ENCODE measurements at regions not wholly inside any gene's neighbourhood (a gene's known extent, or its start where the extent isn't known, plus 50 kb on each side); places are given as distances from the start of the nearest gene placed in this dataset.
"Not testable (repeated sequence)": the region's sequence is repeated elsewhere in the genome, so short reads cannot be mapped to it uniquely, and the experiment has no call there.

- Histone ChIP-seq H3K4me1 (ENCODE audit: control insufficient read depth, extremely low read depth, insufficient read depth, low read length) (no peaks in the 10 kb centered on the region), H3K36me3 (ENCODE audit: control insufficient read depth in 2 of 2, extremely low read depth in 1 of 2, insufficient read depth in 2 of 2, low read length in 2 of 2) (no peaks in the 10 kb centered on the region), H3K27ac (ENCODE audit: control insufficient read depth, insufficient read depth, low read length) (no peak overlapping the region), H3K4me3 (ENCODE audit: control insufficient read depth in 2 of 3, extremely low read depth in 1 of 3, insufficient read depth in 2 of 3, low read depth in 1 of 3, low read length in 3 of 3) (no peak overlapping the region), H3K9me3 (ENCODE audit: control insufficient read depth, low read depth, low read length) (no peaks in the 10 kb centered on the region), H3K4me2 (ENCODE audit: control insufficient read depth, extremely low read depth, insufficient read depth, low read depth, low read length) (no peak overlapping the region), H3K27me3 (ENCODE audit: control insufficient read depth, extremely low read depth, insufficient read depth, low read length) (peaks cover 3% of the 10 kb centered on the region), H3K9ac (ENCODE audit: control insufficient read depth, extremely low read depth, insufficient read depth, low read length) (no peak overlapping the region), H3K9me1 (ENCODE audit: control insufficient read depth, extremely low read depth, insufficient read depth, low read length) (no peaks in the 10 kb centered on the region), H4K20me1 (ENCODE audit: control insufficient read depth, extremely low read depth, insufficient read depth, low read length) (no peaks in the 10 kb centered on the region), H3K79me2 (ENCODE audit: control insufficient read depth, insufficient read depth, low read length) (no peaks in the 10 kb centered on the region), H2AFZ (ENCODE audit: control insufficient read depth, low read length) (no peak overlapping the region)
- dilution Hi-C loops (cut with MboI; ENCODE audit: extremely low pct_ligation_motif_present, low sequenced_read_pairs): no loop called here
- FAIRE-seq: no peak
- TF ChIP-seq, protein P1, sequence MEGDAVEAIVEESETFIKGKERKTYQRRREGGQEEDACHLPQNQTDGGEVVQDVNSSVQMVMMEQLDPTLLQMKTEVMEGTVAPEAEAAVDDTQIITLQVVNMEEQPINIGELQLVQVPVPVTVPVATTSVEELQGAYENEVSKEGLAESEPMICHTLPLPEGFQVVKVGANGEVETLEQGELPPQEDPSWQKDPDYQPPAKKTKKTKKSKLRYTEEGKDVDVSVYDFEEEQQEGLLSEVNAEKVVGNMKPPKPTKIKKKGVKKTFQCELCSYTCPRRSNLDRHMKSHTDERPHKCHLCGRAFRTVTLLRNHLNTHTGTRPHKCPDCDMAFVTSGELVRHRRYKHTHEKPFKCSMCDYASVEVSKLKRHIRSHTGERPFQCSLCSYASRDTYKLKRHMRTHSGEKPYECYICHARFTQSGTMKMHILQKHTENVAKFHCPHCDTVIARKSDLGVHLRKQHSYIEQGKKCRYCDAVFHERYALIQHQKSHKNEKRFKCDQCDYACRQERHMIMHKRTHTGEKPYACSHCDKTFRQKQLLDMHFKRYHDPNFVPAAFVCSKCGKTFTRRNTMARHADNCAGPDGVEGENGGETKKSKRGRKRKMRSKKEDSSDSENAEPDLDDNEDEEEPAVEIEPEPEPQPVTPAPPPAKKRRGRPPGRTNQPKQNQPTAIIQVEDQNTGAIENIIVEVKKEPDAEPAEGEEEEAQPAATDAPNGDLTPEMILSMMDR (optimal IDR thresholded peaks at IDR 0.05 in 1 of 3, IDR thresholded peaks at IDR 0.05 in 1 of 3, conservative IDR thresholded peaks at IDR 0.05 in 1 of 3; ENCODE audit: extremely low read depth in 1 of 3, insufficient read depth in 2 of 3, low read length in 3 of 3): no peak
- TF ChIP-seq EZH2 (IDR thresholded peaks at IDR 0.05; ENCODE audit: low read length): no peak
- no peak for DNase-seq (ENCODE audit: low read depth, low spot score)
Observed at GRCh38 chr14:76298896-76299295, 77.0 kb upstream of the ESRRB start.

- DNase-seq (ENCODE audit: low read depth, low spot score); H3K4me2 ChIP-seq (ENCODE audit: control insufficient read depth, extremely low read depth, insufficient read depth, low read depth, low read length); H2AFZ ChIP-seq (ENCODE audit: control insufficient read depth, low read length); H3K27ac ChIP-seq (ENCODE audit: control insufficient read depth, insufficient read depth, low read length); H4K20me1 ChIP-seq (ENCODE audit: control insufficient read depth, extremely low read depth, insufficient read depth, low read length); dilution Hi-C loops (cut with MboI; ENCODE audit: extremely low pct_ligation_motif_present, low sequenced_read_pairs); H3K9me1 ChIP-seq (ENCODE audit: control insufficient read depth, extremely low read depth, insufficient read depth, low read length); FAIRE-seq; H3K9me3 ChIP-seq (ENCODE audit: control insufficient read depth, low read depth, low read length); H3K27me3 ChIP-seq (ENCODE audit: control insufficient read depth, extremely low read depth, insufficient read depth, low read length); H3K79me2 ChIP-seq (ENCODE audit: control insufficient read depth, insufficient read depth, low read length); H3K4me1 ChIP-seq (ENCODE audit: control insufficient read depth, extremely low read depth, insufficient read depth, low read length); H3K4me3 ChIP-seq (ENCODE audit: control insufficient read depth in 2 of 3, extremely low read depth in 1 of 3, insufficient read depth in 2 of 3, low read depth in 1 of 3, low read length in 3 of 3); H3K36me3 ChIP-seq (ENCODE audit: control insufficient read depth in 2 of 2, extremely low read depth in 1 of 2, insufficient read depth in 2 of 2, low read length in 2 of 2); H3K9ac ChIP-seq (ENCODE audit: control insufficient read depth, extremely low read depth, insufficient read depth, low read length): not testable (repeated sequence)
Observed at GRCh38 chr14:76303188-76303587, 72.7 kb upstream of the ESRRB start.

- Histone ChIP-seq H3K79me2 (ENCODE audit: control insufficient read depth, insufficient read depth, low read length) (no peaks in the 10 kb centered on the region), H3K4me1 (ENCODE audit: control insufficient read depth, extremely low read depth, insufficient read depth, low read length) (no peaks in the 10 kb centered on the region), H3K27me3 (ENCODE audit: control insufficient read depth, extremely low read depth, insufficient read depth, low read length) (no peaks in the 10 kb centered on the region), H3K4me2 (ENCODE audit: control insufficient read depth, extremely low read depth, insufficient read depth, low read depth, low read length) (no peak overlapping the region), H3K9me3 (ENCODE audit: control insufficient read depth, low read depth, low read length) (no peaks in the 10 kb centered on the region), H3K9ac (ENCODE audit: control insufficient read depth, extremely low read depth, insufficient read depth, low read length) (no peak overlapping the region), H2AFZ (ENCODE audit: control insufficient read depth, low read length) (no peak overlapping the region), H4K20me1 (ENCODE audit: control insufficient read depth, extremely low read depth, insufficient read depth, low read length) (no peaks in the 10 kb centered on the region), H3K36me3 (ENCODE audit: control insufficient read depth in 2 of 2, extremely low read depth in 1 of 2, insufficient read depth in 2 of 2, low read length in 2 of 2) (no peaks in the 10 kb centered on the region), H3K4me3 (ENCODE audit: control insufficient read depth in 2 of 3, extremely low read depth in 1 of 3, insufficient read depth in 2 of 3, low read depth in 1 of 3, low read length in 3 of 3) (no peak overlapping the region), H3K9me1 (ENCODE audit: control insufficient read depth, extremely low read depth, insufficient read depth, low read length) (no peaks in the 10 kb centered on the region), H3K27ac (ENCODE audit: control insufficient read depth, insufficient read depth, low read length) (no peak overlapping the region)
- no peak for TF ChIP-seq EZH2 (IDR thresholded peaks at IDR 0.05; ENCODE audit: low read length)
- TF ChIP-seq, protein P1 (optimal IDR thresholded peaks at IDR 0.05 in 1 of 3, IDR thresholded peaks at IDR 0.05 in 1 of 3, conservative IDR thresholded peaks at IDR 0.05 in 1 of 3; ENCODE audit: extremely low read depth in 1 of 3, insufficient read depth in 2 of 3, low read length in 3 of 3): no peak
- DNase-seq (ENCODE audit: low read depth, low spot score) (no peak), FAIRE-seq (no peak)
- dilution Hi-C loops (cut with MboI; ENCODE audit: extremely low pct_ligation_motif_present, low sequenced_read_pairs): no loop called here
Observed at GRCh38 chr14:76304536-76305267, 71.2 kb upstream of the ESRRB start.

All from keratinocyte (primary cell).